ENCODE measurements at regions not wholly inside any gene's neighbourhood (a gene's known extent, or its start where the extent isn't known, plus 50 kb on each side); places are given as distances from the start of the nearest gene placed in this dataset.

DNA sequence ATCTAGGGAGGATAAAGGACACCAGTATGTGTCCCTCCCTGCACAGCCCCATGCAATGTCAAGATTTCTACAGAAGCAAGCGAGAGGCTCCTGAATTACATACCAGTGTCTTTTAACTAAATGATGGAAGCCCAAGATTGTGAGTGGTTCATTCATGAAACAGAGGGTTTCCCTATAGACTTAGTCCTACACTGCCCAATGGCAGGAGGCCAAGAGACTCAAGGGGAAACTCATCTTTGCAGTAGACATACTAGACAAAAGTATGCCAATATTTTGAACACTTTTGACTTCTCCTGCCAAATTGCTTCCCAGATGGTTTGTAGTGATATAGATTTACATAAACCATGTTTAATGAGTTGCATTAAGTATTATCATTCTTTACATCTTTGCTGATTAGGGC, 557.2 kb upstream of the JAG1 start:
- ATAC-seq (no peak), FAIRE-seq (no peak), DNase-seq (ENCODE audit: low read depth, low spot score) (no peak)
- H3K4me3 ChIP-seq: no peak overlapping the region
- H4K20me1 ChIP-seq (ENCODE audit: control insufficient read depth, insufficient read depth): no peaks in the 10 kb centered on the region
- CTCF ChIA-PET: interaction anchor here (1.0 to 1.9 kb wide), 6 partner anchors 9 to 27 kb away, joined by 3 to 7 read pairs (median 4); no protein-coding TSS in a partner anchor
- no peak overlapping the region for H3K4me2 ChIP-seq (ENCODE audit: control insufficient read depth, insufficient read depth)
- H3K9me3 ChIP-seq (replicated peaks; ENCODE audit: control insufficient read depth, insufficient read depth, low read length): no peaks in the 10 kb centered on the region
- H3K79me2 ChIP-seq (ENCODE audit: control insufficient read depth, insufficient read depth, low read length): no peaks in the 10 kb centered on the region
- WGBS (ENCODE audit: insufficient coverage, insufficient replicate concordance, low lambda C conversion rate, missing lambda C conversion rate): 13% methylated on average over 1 of the region's 1 CpG
- SMC1A ChIA-PET (ENCODE audit: uncharacterized antibody, unreplicated experiment): interaction anchor here (1.3 to 2.9 kb wide), 5 partner anchors 9 to 74 kb away, joined by 3 to 13 read pairs (median 4); no protein-coding TSS in a partner anchor
- peaks cover 15% of the 10 kb centered on the region for H3K4me1 ChIP-seq (ENCODE audit: control insufficient read depth, insufficient read depth, low read length)
- RAD21 ChIA-PET (ENCODE audit: unreplicated experiment): interaction anchor here (2.9 kb wide), 1 partner anchor 14 kb away, joined by 7 read pairs; no protein-coding TSS in a partner anchor
- TF ChIP-seq BHLHE40 (IDR thresholded peaks at IDR 0.05; ENCODE audit: borderline replicate concordance in 1 of 2, low read depth in 2 of 2, low read length in 1 of 2) (no peak), EED (IDR thresholded peaks at IDR 0.05; ENCODE audit: low read depth) (no peak), NRF1 (conservative IDR thresholded peaks at IDR 0.05; ENCODE audit: low read depth, low read length) (no peak), KDM1A (IDR thresholded peaks at IDR 0.05; ENCODE audit: borderline replicate concordance) (no peak), MEF2B (IDR thresholded peaks at IDR 0.05; ENCODE audit: partially characterized antibody, poor library complexity, severe bottlenecking) (no peak), PML (IDR thresholded peaks at IDR 0.05; ENCODE audit: low read length) (no peak), ASH2L (IDR thresholded peaks at IDR 0.05; ENCODE audit: borderline replicate concordance, low read depth) (no peak), HDAC6 (IDR thresholded peaks at IDR 0.05; ENCODE audit: unreplicated experiment) (no peak), KAT2A (conservative IDR thresholded peaks at IDR 0.05; ENCODE audit: control insufficient read depth, low read depth, low read length) (no peak), TCF12 (IDR thresholded peaks at IDR 0.05; ENCODE audit: low read depth, low read length) (no peak)
- TF ChIP-seq, protein P1, sequence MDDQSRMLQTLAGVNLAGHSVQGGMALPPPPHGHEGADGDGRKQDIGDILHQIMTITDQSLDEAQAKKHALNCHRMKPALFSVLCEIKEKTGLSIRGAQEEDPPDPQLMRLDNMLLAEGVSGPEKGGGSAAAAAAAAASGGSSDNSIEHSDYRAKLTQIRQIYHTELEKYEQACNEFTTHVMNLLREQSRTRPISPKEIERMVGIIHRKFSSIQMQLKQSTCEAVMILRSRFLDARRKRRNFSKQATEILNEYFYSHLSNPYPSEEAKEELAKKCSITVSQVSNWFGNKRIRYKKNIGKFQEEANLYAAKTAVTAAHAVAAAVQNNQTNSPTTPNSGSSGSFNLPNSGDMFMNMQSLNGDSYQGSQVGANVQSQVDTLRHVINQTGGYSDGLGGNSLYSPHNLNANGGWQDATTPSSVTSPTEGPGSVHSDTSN (IDR thresholded peaks at IDR 0.05; ENCODE audit: insufficient replicate concordance, low read depth, low read length): no peak
- POLR2A ChIA-PET: interaction anchor here (0.7 kb wide), 1 partner anchor 18 kb away, joined by 3 read pairs; no protein-coding TSS in a partner anchor
- H3K27me3 ChIP-seq (replicated peaks in 1 of 2; ENCODE audit: control insufficient read depth in 2 of 2, insufficient read depth in 2 of 2, low read length in 1 of 2): no peaks in the 10 kb centered on the region
- no TSS peak for BruUV-seq (replicated peaks)
- no peak overlapping the region for H3K27ac ChIP-seq (ENCODE audit: control insufficient read depth, insufficient read depth)
- intact Hi-C loops (cut with micrococcal nuclease; ENCODE audit: unreplicated experiment) (no loop called here), in situ Hi-C loops (cut with MboI) (no loop called here)
- H3K9ac ChIP-seq (ENCODE audit: control insufficient read depth, insufficient read depth, low read length): no peak overlapping the region
- no peak overlapping the region for H2AFZ ChIP-seq (ENCODE audit: control insufficient read depth, low read depth, low read length)
- no peaks in the 10 kb centered on the region for H3K36me3 ChIP-seq (ENCODE audit: control insufficient read depth in 2 of 2, insufficient read depth in 2 of 2, low read length in 1 of 2)

Data from GM12878 (cell line).